ENCODE measurements at regions not wholly inside any gene's neighbourhood (a gene's known extent, or its start where the extent isn't known, plus 50 kb on each side); places are given as distances from the start of the nearest gene placed in this dataset.
A peak's percentile ranks its signal among the peaks of the same experiment; 100 is the strongest.

- DNase-seq (ENCODE audit: low spot score), result no peak
Measured at GRCh38 chr14:53520078-53520928, 367.2 kb upstream of the DDHD1 start.

- no peak for DNase-seq (ENCODE audit: low spot score)
Measured at GRCh38 chr14:53519137-53519536, 366.0 kb upstream of the DDHD1 start.

- DNase-seq (ENCODE audit: low spot score), result no peak
Measured at GRCh38 chr14:53517270-53517960, 364.3 kb upstream of the DDHD1 start.

GRCh38 chr14:53516261-53516774, 363.2 kb upstream of the DDHD1 start:
- no peak for DNase-seq (ENCODE audit: low spot score)

- no peak for DNase-seq (ENCODE audit: low spot score)
Measured at GRCh38 chr14:53515276-53515675, 362.2 kb upstream of the DDHD1 start.

GRCh38 chr14:53514197-53514596, 361.1 kb upstream of the DDHD1 start:
- DNase-seq (ENCODE audit: low spot score), result no peak

- DNase-seq (ENCODE audit: low spot score), result no peak
Measured at GRCh38 chr14:53510281-53510912, 357.3 kb upstream of the DDHD1 start.

- peak; percentile 97 for DNase-seq (ENCODE audit: low spot score)
Measured at GRCh38 chr14:53509276-53510244, 356.4 kb upstream of the DDHD1 start.

GRCh38 chr14:53501361-53502211, 348.5 kb upstream of the DDHD1 start:
- no peak for DNase-seq (ENCODE audit: low spot score)

GRCh38 chr14:53500191-53500590, 347.1 kb upstream of the DDHD1 start:
- DNase-seq (ENCODE audit: low spot score), result no peak

GRCh38 chr14:53496668-53497067, 343.5 kb upstream of the DDHD1 start:
- no peak for DNase-seq (ENCODE audit: low spot score)

GRCh38 chr14:53495846-53496343, 342.8 kb upstream of the DDHD1 start:
- no peak for DNase-seq (ENCODE audit: low spot score)

- DNase-seq (ENCODE audit: low spot score), result peak; percentile 90
Measured at GRCh38 chr14:53494587-53494986, 341.5 kb upstream of the DDHD1 start.

- no peak for DNase-seq (ENCODE audit: low spot score)
Measured at GRCh38 chr14:53493860-53494259, 340.7 kb upstream of the DDHD1 start.

- no peak for DNase-seq (ENCODE audit: low spot score)
Measured at GRCh38 chr14:53493320-53493719, 340.2 kb upstream of the DDHD1 start.

GRCh38 chr14:53491884-53492277, 338.8 kb upstream of the DDHD1 start:
- no peak for DNase-seq (ENCODE audit: low spot score)

- DNase-seq (ENCODE audit: low spot score), result no peak
Measured at GRCh38 chr14:53491256-53491883, 338.2 kb upstream of the DDHD1 start.

GRCh38 chr14:53478174-53478573, 325.1 kb upstream of the DDHD1 start:
- DNase-seq (ENCODE audit: low spot score), result no peak

GRCh38 chr14:53473480-53473879, 320.4 kb upstream of the DDHD1 start:
- DNase-seq (ENCODE audit: low spot score), result no peak

GRCh38 chr14:53472306-53472705, 319.2 kb upstream of the DDHD1 start:
- no peak for DNase-seq (ENCODE audit: low spot score)

All from umbilical cord (tissue), 1 donor.